NB4 (cell line): ENCODE measurements at regions not wholly inside any gene's neighbourhood (a gene's known extent, or its start where the extent isn't known, plus 50 kb on each side); places are given as distances from the start of the nearest gene placed in this dataset.

Experiments used
- MAX ChIP-seq: IDR thresholded peaks from 2 replicates; pipeline ENCODE4 v1.6.1; 2011; ENCODE audit warnings: low read depth, low read length
- MYC ChIP-seq: IDR thresholded peaks from 2 replicates; pipeline ENCODE4 v1.6.1; 2011; ENCODE audit warnings: low read depth, low read length
- TF ChIP-seq, protein P1 (sequence below): IDR thresholded peaks from one replicate; pipeline ENCODE4 v1.5.1; 2012; ENCODE audit warnings: low read depth, low read length

GRCh38 chr7:137084607-137085380 is 216.3 kb downstream of the CHRM2 start:
- TF ChIP-seq, protein P1, sequence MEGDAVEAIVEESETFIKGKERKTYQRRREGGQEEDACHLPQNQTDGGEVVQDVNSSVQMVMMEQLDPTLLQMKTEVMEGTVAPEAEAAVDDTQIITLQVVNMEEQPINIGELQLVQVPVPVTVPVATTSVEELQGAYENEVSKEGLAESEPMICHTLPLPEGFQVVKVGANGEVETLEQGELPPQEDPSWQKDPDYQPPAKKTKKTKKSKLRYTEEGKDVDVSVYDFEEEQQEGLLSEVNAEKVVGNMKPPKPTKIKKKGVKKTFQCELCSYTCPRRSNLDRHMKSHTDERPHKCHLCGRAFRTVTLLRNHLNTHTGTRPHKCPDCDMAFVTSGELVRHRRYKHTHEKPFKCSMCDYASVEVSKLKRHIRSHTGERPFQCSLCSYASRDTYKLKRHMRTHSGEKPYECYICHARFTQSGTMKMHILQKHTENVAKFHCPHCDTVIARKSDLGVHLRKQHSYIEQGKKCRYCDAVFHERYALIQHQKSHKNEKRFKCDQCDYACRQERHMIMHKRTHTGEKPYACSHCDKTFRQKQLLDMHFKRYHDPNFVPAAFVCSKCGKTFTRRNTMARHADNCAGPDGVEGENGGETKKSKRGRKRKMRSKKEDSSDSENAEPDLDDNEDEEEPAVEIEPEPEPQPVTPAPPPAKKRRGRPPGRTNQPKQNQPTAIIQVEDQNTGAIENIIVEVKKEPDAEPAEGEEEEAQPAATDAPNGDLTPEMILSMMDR: no peak
- no peak for TF ChIP-seq MYC
- TF ChIP-seq MAX: no peak
